HG03103 (cell line): ENCODE measurements at regions not wholly inside any gene's neighbourhood (a gene's known extent, or its start where the extent isn't known, plus 50 kb on each side); places are given as distances from the start of the nearest gene placed in this dataset.

Source experiments
- ATAC-seq: cut with Tn5 transposase; IDR thresholded peaks from one replicate; pipeline ENCODE4 v1.9.1; 2021; ENCODE audit warnings: low read depth; ENCODE audit not compliant: unreplicated experiment

GRCh38 chr22:47476231-47476630, 713.8 kb downstream of the TBC1D22A start:
- ATAC-seq: no peak

GRCh38 chr22:47474895-47475294, 712.4 kb downstream of the TBC1D22A start:
- no peak for ATAC-seq

- ATAC-seq: no peak
Observed at GRCh38 chr22:47474464-47474863, 712.0 kb downstream of the TBC1D22A start.

GRCh38 chr22:47472636-47473035, 710.2 kb downstream of the TBC1D22A start:
- ATAC-seq: no peak

- ATAC-seq: no peak
Observed at GRCh38 chr22:47471406-47471805, 709.0 kb downstream of the TBC1D22A start.

- ATAC-seq: no peak
Observed at GRCh38 chr22:47465809-47466208, 703.4 kb downstream of the TBC1D22A start.

- ATAC-seq: no peak
Observed at GRCh38 chr22:47465222-47465621, 702.8 kb downstream of the TBC1D22A start.

GRCh38 chr22:47463220-47463619, 700.8 kb downstream of the TBC1D22A start:
- ATAC-seq: no peak

GRCh38 chr22:47460861-47461260, 698.4 kb downstream of the TBC1D22A start:
- ATAC-seq: no peak

GRCh38 chr22:47460176-47460575, 697.7 kb downstream of the TBC1D22A start:
- no peak for ATAC-seq

GRCh38 chr22:47458348-47458747, 695.9 kb downstream of the TBC1D22A start:
- no peak for ATAC-seq

- no peak for ATAC-seq
Observed at GRCh38 chr22:47457509-47458300, 695.3 kb downstream of the TBC1D22A start.

- no peak for ATAC-seq
Observed at GRCh38 chr22:47457021-47457420, 694.6 kb downstream of the TBC1D22A start.

- no peak for ATAC-seq
Observed at GRCh38 chr22:47456031-47456430, 693.6 kb downstream of the TBC1D22A start.

GRCh38 chr22:47453049-47453448, 690.6 kb downstream of the TBC1D22A start:
- ATAC-seq: no peak

- no peak for ATAC-seq
Observed at GRCh38 chr22:47452184-47452583, 689.7 kb downstream of the TBC1D22A start.

GRCh38 chr22:47450876-47451475, 688.5 kb downstream of the TBC1D22A start:
- ATAC-seq: no peak

GRCh38 chr22:47449508-47450270, 687.2 kb downstream of the TBC1D22A start:
- no peak for ATAC-seq

GRCh38 chr22:47448231-47449223, 686.1 kb downstream of the TBC1D22A start:
- ATAC-seq: no peak
